ENCODE measurements at regions not wholly inside any gene's neighbourhood (a gene's known extent, or its start where the extent isn't known, plus 50 kb on each side); places are given as distances from the start of the nearest gene placed in this dataset.
"Not testable (repeated sequence)": the region's sequence is repeated elsewhere in the genome, so short reads cannot be mapped to it uniquely, and the experiment has no call there.

DNA sequence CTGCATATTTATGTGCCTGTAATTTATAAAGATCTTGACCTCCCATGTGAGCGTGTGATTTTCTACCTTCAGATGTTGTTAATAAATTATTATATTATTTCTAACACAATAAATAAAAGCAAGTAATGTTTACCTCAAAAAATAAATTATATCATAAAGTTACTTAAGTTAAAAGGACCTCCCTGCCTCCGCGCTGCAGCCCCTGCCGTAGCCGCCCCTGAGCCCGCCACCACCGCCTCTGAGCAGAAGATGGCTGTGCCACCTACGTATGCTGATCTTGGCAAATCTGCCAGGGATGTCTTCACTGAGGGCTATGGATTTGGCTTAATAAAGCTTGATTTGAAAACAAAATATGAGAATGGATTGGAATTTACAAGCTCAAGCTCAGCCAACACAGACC lies 119.6 kb upstream of the BRWD3 start:
- POLR2A ChIA-PET (ENCODE audit: unreplicated experiment) = no interaction called here
- peaks cover 3% of the 10 kb centered on the region; the same call in 1 of the 2 replicates for H3K27me3 ChIP-seq (ENCODE audit: insufficient read depth, low read depth)

GRCh38 chrX:80917919-80918318 lies 108.2 kb upstream of the BRWD3 start:
- no peak for DNase-seq
- H3K4me1 ChIP-seq (replicated peaks; ENCODE audit: insufficient read depth) = no peaks in the 10 kb centered on the region
- H3K27ac ChIP-seq = no peak overlapping the region
- H3K27me3 ChIP-seq (ENCODE audit: insufficient read depth, low read depth) = no peaks in the 10 kb centered on the region
- no peaks in the 10 kb centered on the region for H3K9me3 ChIP-seq (ENCODE audit: insufficient read depth, low read depth)
- CTCF ChIA-PET = no interaction called here
- H3K79me2 ChIP-seq (ENCODE audit: low read depth) = no peaks in the 10 kb centered on the region
- H3F3A ChIP-seq (ENCODE audit: insufficient read depth, low read depth) = no peaks in the 10 kb centered on the region
- no peak overlapping the region for H3K4me3 ChIP-seq
- H2AFZ ChIP-seq = no peak overlapping the region
- intact Hi-C loops (cut with micrococcal nuclease; ENCODE audit: unreplicated experiment) = no loop called here
- no TSS peak for BruUV-seq (replicated peaks)
- POLR2A ChIA-PET (ENCODE audit: unreplicated experiment) = no interaction called here
- no peak overlapping the region for H3K4me2 ChIP-seq
- no peaks in the 10 kb centered on the region for H4K20me1 ChIP-seq (ENCODE audit: insufficient read depth)
- no peaks in the 10 kb centered on the region for H3K9me2 ChIP-seq (ENCODE audit: insufficient read depth)
- no peaks in the 10 kb centered on the region for H3K36me3 ChIP-seq (ENCODE audit: low read depth)
- no peak for TF ChIP-seq EZH2 (IDR thresholded peaks at IDR 0.05; ENCODE audit: low read depth)
- TF ChIP-seq, protein P1, sequence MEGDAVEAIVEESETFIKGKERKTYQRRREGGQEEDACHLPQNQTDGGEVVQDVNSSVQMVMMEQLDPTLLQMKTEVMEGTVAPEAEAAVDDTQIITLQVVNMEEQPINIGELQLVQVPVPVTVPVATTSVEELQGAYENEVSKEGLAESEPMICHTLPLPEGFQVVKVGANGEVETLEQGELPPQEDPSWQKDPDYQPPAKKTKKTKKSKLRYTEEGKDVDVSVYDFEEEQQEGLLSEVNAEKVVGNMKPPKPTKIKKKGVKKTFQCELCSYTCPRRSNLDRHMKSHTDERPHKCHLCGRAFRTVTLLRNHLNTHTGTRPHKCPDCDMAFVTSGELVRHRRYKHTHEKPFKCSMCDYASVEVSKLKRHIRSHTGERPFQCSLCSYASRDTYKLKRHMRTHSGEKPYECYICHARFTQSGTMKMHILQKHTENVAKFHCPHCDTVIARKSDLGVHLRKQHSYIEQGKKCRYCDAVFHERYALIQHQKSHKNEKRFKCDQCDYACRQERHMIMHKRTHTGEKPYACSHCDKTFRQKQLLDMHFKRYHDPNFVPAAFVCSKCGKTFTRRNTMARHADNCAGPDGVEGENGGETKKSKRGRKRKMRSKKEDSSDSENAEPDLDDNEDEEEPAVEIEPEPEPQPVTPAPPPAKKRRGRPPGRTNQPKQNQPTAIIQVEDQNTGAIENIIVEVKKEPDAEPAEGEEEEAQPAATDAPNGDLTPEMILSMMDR (conservative IDR thresholded peaks at IDR 0.05) = no peak

More for the DNA sequence above, 119.6 kb upstream of the BRWD3 start:
- Histone ChIP-seq H4K20me1 (ENCODE audit: insufficient read depth) (no peaks in the 10 kb centered on the region), H3K4me2 (no peak overlapping the region), H3K79me2 (ENCODE audit: low read depth) (no peaks in the 10 kb centered on the region), H3K9me3 (ENCODE audit: insufficient read depth, low read depth) (no peaks in the 10 kb centered on the region), H3K27ac (no peak overlapping the region), H3K9me2 (ENCODE audit: insufficient read depth) (no peaks in the 10 kb centered on the region), H3K4me1 (replicated peaks; ENCODE audit: insufficient read depth) (no peaks in the 10 kb centered on the region), H3F3A (ENCODE audit: insufficient read depth, low read depth) (no peaks in the 10 kb centered on the region), H3K4me3 (no peak overlapping the region), H3K36me3 (ENCODE audit: low read depth) (no peaks in the 10 kb centered on the region), H2AFZ (no peak overlapping the region)
- no peak for TF ChIP-seq EZH2 (IDR thresholded peaks at IDR 0.05; ENCODE audit: low read depth)
- TF ChIP-seq, protein P1 (conservative IDR thresholded peaks at IDR 0.05) = no peak
- no peak for DNase-seq
- no TSS peak for BruUV-seq (replicated peaks)
- CTCF ChIA-PET = no interaction called here
- intact Hi-C loops (cut with micrococcal nuclease; ENCODE audit: unreplicated experiment) = no loop called here

GRCh38 chrX:80912351-80912750 lies 102.7 kb upstream of the BRWD3 start:
- POLR2A ChIA-PET (ENCODE audit: unreplicated experiment); BruUV-seq (replicated peaks); H2AFZ ChIP-seq; H3K9me2 ChIP-seq (ENCODE audit: insufficient read depth); H3K79me2 ChIP-seq (ENCODE audit: low read depth); H4K20me1 ChIP-seq (ENCODE audit: insufficient read depth); CTCF ChIA-PET; intact Hi-C loops (cut with micrococcal nuclease; ENCODE audit: unreplicated experiment); H3K4me1 ChIP-seq (replicated peaks; ENCODE audit: insufficient read depth); H3K27ac ChIP-seq; H3K27me3 ChIP-seq (ENCODE audit: insufficient read depth, low read depth); H3K9me3 ChIP-seq (ENCODE audit: insufficient read depth, low read depth); DNase-seq; H3F3A ChIP-seq (ENCODE audit: insufficient read depth, low read depth); H3K4me3 ChIP-seq; H3K36me3 ChIP-seq (ENCODE audit: low read depth); H3K4me2 ChIP-seq: not testable (repeated sequence)

DNA sequence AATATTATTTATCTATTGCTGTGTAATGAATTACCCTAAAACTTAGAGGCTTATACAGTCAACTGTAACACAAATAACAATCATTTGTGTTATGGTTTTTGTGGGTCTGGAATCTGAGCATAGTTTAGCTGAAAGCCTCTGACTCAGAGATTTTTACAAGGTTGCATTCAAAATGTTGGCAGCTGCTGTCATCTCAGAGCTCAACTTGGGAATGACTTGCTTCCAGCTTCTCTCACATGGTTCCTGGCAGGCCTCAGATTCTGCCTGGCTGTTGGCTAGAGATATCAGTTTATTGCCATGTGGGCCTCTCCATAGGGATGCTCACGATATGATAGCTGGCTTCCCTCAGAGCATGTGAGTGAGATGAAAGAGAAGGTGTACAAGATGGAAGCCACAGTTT lies 70.2 kb upstream of the BRWD3 start:
- DNase-seq = no peak
- POLR2A ChIA-PET (ENCODE audit: unreplicated experiment) = no interaction called here
- intact Hi-C loops (cut with micrococcal nuclease; ENCODE audit: unreplicated experiment) = loop anchor here (10.0 kb wide), 2 partner anchors 325 to 495 kb away; partner anchors contain the start of genes HMGN5 and SH3BGRL

More for the DNA sequence above, 70.2 kb upstream of the BRWD3 start:
- no peaks in the 10 kb centered on the region for H3K4me1 ChIP-seq (replicated peaks; ENCODE audit: insufficient read depth)
- H3K27me3 ChIP-seq (ENCODE audit: insufficient read depth, low read depth) = no peaks in the 10 kb centered on the region
- no peaks in the 10 kb centered on the region for H3K79me2 ChIP-seq (ENCODE audit: low read depth)
- H3K9me3 ChIP-seq (ENCODE audit: insufficient read depth, low read depth) = no peaks in the 10 kb centered on the region
- no peak overlapping the region for H3K4me3 ChIP-seq
- no peak overlapping the region for H3K27ac ChIP-seq
- no TSS peak for BruUV-seq (replicated peaks)
- H3K4me2 ChIP-seq = no peak overlapping the region
- no peak for TF ChIP-seq EZH2 (IDR thresholded peaks at IDR 0.05; ENCODE audit: low read depth)
- TF ChIP-seq, protein P1 (conservative IDR thresholded peaks at IDR 0.05) = no peak
- no peaks in the 10 kb centered on the region for H3K9me2 ChIP-seq (ENCODE audit: insufficient read depth)
- no peaks in the 10 kb centered on the region for H3F3A ChIP-seq (ENCODE audit: insufficient read depth, low read depth)
- H2AFZ ChIP-seq = no peak overlapping the region
- H4K20me1 ChIP-seq (ENCODE audit: insufficient read depth) = no peaks in the 10 kb centered on the region
- no peaks in the 10 kb centered on the region for H3K36me3 ChIP-seq (ENCODE audit: low read depth)
- CTCF ChIA-PET = no interaction called here
